NB4 (cell line): ENCODE measurements at regions not wholly inside any gene's neighbourhood (a gene's known extent, or its start where the extent isn't known, plus 50 kb on each side); places are given as distances from the start of the nearest gene placed in this dataset.

Experiments
- CTCF ChIP-seq: IDR thresholded peaks from one replicate; pipeline ENCODE4 v1.5.1; 2012; ENCODE audit warnings: low read depth, low read length
- MAX ChIP-seq: IDR thresholded peaks from 2 replicates; pipeline ENCODE4 v1.6.1; 2011; ENCODE audit warnings: low read depth, low read length
- POLR2A ChIP-seq: IDR thresholded peaks from 2 replicates; pipeline ENCODE4 v1.6.1; 2011; ENCODE audit warnings: mild to moderate bottlenecking; ENCODE audit not compliant: insufficient read length; ENCODE audit errors: extremely low read depth

GRCh38 chr1:228801068-228801467 lies 65.8 kb downstream of the RHOU start:
- no peak for TF ChIP-seq POLR2A
- TF ChIP-seq CTCF: no peak
- TF ChIP-seq MAX: no peak
